SIG-M5 treated with dmso at 0.1 percent for 504 hours (cell line): ENCODE measurements at regions not wholly inside any gene's neighbourhood (a gene's known extent, or its start where the extent isn't known, plus 50 kb on each side); places are given as distances from the start of the nearest gene placed in this dataset.

ENCODE experiments used
- DNase-seq: peaks from one replicate; lab custom pipeline; 2025; ENCODE audit not compliant: unreplicated experiment; lab: John Stamatoyannopoulos, UW

DNA sequence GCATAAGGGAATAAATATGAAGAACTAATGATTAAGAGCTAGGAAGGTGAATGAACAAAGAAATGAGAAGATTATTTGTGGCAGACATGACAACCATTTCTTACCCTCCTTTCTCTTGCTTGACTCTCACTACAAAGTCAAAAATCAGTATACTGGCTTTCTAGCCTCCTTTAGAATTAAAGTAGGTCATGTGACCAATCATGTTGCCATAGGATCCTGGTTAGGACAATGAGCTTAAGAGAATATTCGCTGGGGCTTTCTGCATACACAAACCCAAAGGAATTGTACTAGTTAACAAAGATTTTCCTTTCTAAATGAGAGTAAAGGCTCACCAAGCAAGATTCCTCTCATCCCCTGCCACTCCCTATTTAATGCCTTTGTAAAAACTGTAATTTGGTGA, 76.0 kb upstream of the ID4 start:
- DNase-seq = no peak

DNA sequence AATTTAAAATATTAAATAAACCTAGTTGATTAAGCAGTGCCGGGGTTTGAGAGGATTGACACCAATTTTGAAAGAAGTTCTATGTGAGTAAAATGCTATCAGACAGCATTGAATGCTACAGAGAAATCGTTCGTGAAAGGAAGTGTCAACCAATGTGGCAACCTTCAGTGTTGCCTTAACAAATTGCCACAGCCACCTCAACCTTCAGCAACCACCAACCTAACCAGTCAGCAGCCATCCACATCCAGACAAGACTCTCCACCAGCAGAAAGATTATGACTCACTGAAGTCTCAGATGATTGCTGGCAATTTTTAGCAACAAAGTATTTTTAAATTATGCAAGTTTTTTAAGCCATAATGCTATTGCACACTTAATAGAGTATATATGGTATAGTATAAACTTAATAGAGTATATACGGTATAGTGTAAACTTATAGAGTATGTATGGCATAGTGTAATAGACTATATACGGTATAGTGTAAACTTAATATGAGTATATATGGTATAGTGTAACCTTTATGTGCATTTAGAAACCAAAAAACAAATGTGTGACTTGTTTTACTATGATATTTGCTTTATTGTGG, 65.3 kb upstream of the ID4 start:
- no peak for DNase-seq

- no peak for DNase-seq
Measured at GRCh38 chr6:19772891-19773290, 64.3 kb upstream of the ID4 start.

- DNase-seq = no peak
Measured at GRCh38 chr6:19781269-19781668, 55.9 kb upstream of the ID4 start.

- DNase-seq = no peak
Measured at GRCh38 chr6:19782588-19782987, 54.6 kb upstream of the ID4 start.
